Ishikawa (cell line): ENCODE measurements at regions not wholly inside any gene's neighbourhood (a gene's known extent, or its start where the extent isn't known, plus 50 kb on each side); places are given as distances from the start of the nearest gene placed in this dataset.
A peak's percentile ranks its signal among the peaks of the same experiment; 100 is the strongest.

ENCODE experiments used
- CEBPB ChIP-seq: IDR thresholded peaks from 2 replicates; pipeline ENCODE4 v1.6.1; 2012
- CREB1 ChIP-seq: IDR thresholded peaks from 2 replicates; pipeline ENCODE4 v1.6.1; 2012; ENCODE audit warnings: low read depth
- EGR1 ChIP-seq: IDR thresholded peaks from 2 replicates; pipeline ENCODE4 v1.6.1; 2012
- EP300 ChIP-seq: IDR thresholded peaks from 2 replicates; pipeline ENCODE4 v1.6.1; 2012; ENCODE audit warnings: borderline replicate concordance
- FOXM1 ChIP-seq: IDR thresholded peaks from 2 replicates; pipeline ENCODE4 v1.6.1; 2012; ENCODE audit warnings: low read depth, borderline replicate concordance
- MAX ChIP-seq: IDR thresholded peaks from 2 replicates; pipeline ENCODE4 v1.6.1; 2012
- NFIC ChIP-seq: IDR thresholded peaks from 2 replicates; pipeline ENCODE4 v1.6.1; 2012
- RAD21 ChIP-seq: IDR thresholded peaks from 2 replicates; pipeline ENCODE4 v1.6.1; 2012; ENCODE audit warnings: low read depth
- TAF1 ChIP-seq: IDR thresholded peaks from 2 replicates; pipeline ENCODE4 v1.6.1; 2012; ENCODE audit warnings: low read depth, mild to moderate bottlenecking
- TCF12 ChIP-seq: IDR thresholded peaks from 2 replicates; pipeline ENCODE4 v1.6.1; 2012; ENCODE audit warnings: low read depth
- TEAD4 ChIP-seq: IDR thresholded peaks from 2 replicates; pipeline ENCODE4 v1.6.1; 2012
- YY1 ChIP-seq: IDR thresholded peaks from 2 replicates; pipeline ENCODE4 v1.6.1; 2012; ENCODE audit warnings: low read depth
- ZBTB7A ChIP-seq: IDR thresholded peaks from 2 replicates; pipeline ENCODE4 v1.6.1; 2012; ENCODE audit warnings: low read depth
- TF ChIP-seq, protein P1 (sequence below): IDR thresholded peaks from 2 replicates; pipeline ENCODE4 v1.6.1; 2012
- TF ChIP-seq, protein P2 (sequence below): IDR thresholded peaks from 2 replicates; pipeline ENCODE4 v1.6.1; 2012; ENCODE audit warnings: low read depth, mild to moderate bottlenecking

GRCh38 chr2:64227603-64228125 lies 83.4 kb upstream of the PELI1 start:
- no peak for TF ChIP-seq CREB1
- no peak for TF ChIP-seq FOXM1
- TF ChIP-seq CEBPB: no peak
- TF ChIP-seq, protein P1, sequence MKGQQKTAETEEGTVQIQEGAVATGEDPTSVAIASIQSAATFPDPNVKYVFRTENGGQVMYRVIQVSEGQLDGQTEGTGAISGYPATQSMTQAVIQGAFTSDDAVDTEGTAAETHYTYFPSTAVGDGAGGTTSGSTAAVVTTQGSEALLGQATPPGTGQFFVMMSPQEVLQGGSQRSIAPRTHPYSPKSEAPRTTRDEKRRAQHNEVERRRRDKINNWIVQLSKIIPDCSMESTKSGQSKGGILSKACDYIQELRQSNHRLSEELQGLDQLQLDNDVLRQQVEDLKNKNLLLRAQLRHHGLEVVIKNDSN: no peak
- TF ChIP-seq TEAD4: no peak
- TF ChIP-seq RAD21: no peak
- TF ChIP-seq EGR1: no peak
- no peak for TF ChIP-seq ZBTB7A
- TF ChIP-seq, protein P2, sequence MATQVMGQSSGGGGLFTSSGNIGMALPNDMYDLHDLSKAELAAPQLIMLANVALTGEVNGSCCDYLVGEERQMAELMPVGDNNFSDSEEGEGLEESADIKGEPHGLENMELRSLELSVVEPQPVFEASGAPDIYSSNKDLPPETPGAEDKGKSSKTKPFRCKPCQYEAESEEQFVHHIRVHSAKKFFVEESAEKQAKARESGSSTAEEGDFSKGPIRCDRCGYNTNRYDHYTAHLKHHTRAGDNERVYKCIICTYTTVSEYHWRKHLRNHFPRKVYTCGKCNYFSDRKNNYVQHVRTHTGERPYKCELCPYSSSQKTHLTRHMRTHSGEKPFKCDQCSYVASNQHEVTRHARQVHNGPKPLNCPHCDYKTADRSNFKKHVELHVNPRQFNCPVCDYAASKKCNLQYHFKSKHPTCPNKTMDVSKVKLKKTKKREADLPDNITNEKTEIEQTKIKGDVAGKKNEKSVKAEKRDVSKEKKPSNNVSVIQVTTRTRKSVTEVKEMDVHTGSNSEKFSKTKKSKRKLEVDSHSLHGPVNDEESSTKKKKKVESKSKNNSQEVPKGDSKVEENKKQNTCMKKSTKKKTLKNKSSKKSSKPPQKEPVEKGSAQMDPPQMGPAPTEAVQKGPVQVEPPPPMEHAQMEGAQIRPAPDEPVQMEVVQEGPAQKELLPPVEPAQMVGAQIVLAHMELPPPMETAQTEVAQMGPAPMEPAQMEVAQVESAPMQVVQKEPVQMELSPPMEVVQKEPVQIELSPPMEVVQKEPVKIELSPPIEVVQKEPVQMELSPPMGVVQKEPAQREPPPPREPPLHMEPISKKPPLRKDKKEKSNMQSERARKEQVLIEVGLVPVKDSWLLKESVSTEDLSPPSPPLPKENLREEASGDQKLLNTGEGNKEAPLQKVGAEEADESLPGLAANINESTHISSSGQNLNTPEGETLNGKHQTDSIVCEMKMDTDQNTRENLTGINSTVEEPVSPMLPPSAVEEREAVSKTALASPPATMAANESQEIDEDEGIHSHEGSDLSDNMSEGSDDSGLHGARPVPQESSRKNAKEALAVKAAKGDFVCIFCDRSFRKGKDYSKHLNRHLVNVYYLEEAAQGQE: no peak
- TF ChIP-seq TCF12: no peak
- no peak for TF ChIP-seq EP300
- TF ChIP-seq YY1: no peak
- no peak for TF ChIP-seq NFIC
- TF ChIP-seq MAX: no peak
- TF ChIP-seq TAF1: no peak

- TF ChIP-seq MAX (peak; percentile 80), TEAD4 (no peak), ZBTB7A (0 out of 2 replicates have a peak, but pooled peaks have one; percentile 34), RAD21 (peak; percentile 0; the same call in 1 of the 2 replicates), NFIC (no peak), EP300 (no peak), CEBPB (no peak)
- TF ChIP-seq, protein P1: no peak
- TF ChIP-seq, protein P2: no peak
Measured at GRCh38 chr2:64228126-64228678, 84.0 kb upstream of the PELI1 start.

DNA sequence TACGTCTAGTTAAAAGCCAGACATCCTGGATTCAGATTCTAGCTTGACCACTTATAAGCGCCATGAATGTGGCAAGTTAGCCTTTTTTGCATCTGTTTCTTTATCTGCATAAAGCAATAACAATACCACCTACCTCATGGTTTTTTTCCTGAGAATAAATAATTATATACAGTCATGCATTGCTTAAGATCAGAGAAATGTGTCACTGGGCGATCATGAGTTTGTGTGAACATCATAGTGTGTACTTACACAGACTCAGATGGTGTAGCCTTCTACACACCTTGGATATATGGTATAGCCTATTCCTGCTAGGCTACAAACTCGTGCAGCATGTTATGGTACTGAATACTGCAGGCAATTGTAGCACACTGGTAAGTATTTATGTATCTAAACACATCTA lies 84.7 kb upstream of the PELI1 start:
- TF ChIP-seq EP300 (no peak), EGR1 (no peak), FOXM1 (no peak), TCF12 (no peak), YY1 (no peak), NFIC (no peak)

DNA sequence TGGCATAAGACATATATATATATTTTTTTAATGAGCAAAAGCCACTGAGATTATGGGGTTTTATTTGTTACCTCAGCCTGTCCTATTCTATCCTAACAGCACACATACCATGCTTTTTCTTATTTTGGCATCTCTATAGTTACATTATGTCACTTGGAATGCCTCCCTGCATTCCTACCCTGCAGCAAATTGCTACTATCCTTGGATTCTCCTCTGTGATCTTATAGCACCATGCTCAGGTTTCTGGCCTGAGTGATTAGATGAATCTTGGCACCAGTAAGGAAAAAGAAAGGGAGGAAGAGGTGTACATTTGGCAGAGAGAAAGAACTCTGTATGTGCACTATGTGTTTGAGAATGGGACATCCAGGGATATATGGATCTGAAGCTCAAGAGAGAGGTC lies 86.3 kb upstream of the PELI1 start:
- no peak for TF ChIP-seq NFIC
- TF ChIP-seq FOXM1: no peak
- TF ChIP-seq CEBPB: no peak
- TF ChIP-seq, protein P2: no peak
- TF ChIP-seq ZBTB7A: no peak
- peak; percentile 54 for TF ChIP-seq TEAD4
- no peak for TF ChIP-seq RAD21

- no peak for TF ChIP-seq EGR1
- no peak for TF ChIP-seq EP300
- TF ChIP-seq TEAD4: no peak
- no peak for TF ChIP-seq NFIC
- no peak for TF ChIP-seq TCF12
- no peak for TF ChIP-seq TAF1
- no peak for TF ChIP-seq ZBTB7A
Measured at GRCh38 chr2:64232266-64232665, 88.0 kb upstream of the PELI1 start.
